Stimulated activated CD4-positive, alpha-beta T cell treated with anti-CD3 and anti-CD28 coated beads, Interleukin-2, amount 100 ng/mL, for 4 hours (primary cell): ENCODE measurements at regions not wholly inside any gene's neighbourhood (a gene's known extent, or its start where the extent isn't known, plus 50 kb on each side); places are given as distances from the start of the nearest gene placed in this dataset.

ENCODE experiments used
- DNase-seq: peaks from one replicate; pipeline ENCODE4 v3.0.0-alpha.2; 2020; ENCODE audit warnings: low read depth

GRCh38 chr14:97517566-97518234, 720.5 kb downstream of the VRK1 start:
- no peak for DNase-seq

- no peak for DNase-seq
Measured at GRCh38 chr14:97523936-97524335, 726.8 kb downstream of the VRK1 start.

- no peak for DNase-seq
Measured at GRCh38 chr14:97524589-97525319, 727.6 kb downstream of the VRK1 start.

GRCh38 chr14:97527993-97528392, 730.8 kb downstream of the VRK1 start:
- DNase-seq, result no peak

GRCh38 chr14:97532052-97532451, 734.9 kb downstream of the VRK1 start:
- DNase-seq, result no peak

- no peak for DNase-seq
Measured at GRCh38 chr14:97536421-97536820, 739.2 kb downstream of the VRK1 start.

DNA sequence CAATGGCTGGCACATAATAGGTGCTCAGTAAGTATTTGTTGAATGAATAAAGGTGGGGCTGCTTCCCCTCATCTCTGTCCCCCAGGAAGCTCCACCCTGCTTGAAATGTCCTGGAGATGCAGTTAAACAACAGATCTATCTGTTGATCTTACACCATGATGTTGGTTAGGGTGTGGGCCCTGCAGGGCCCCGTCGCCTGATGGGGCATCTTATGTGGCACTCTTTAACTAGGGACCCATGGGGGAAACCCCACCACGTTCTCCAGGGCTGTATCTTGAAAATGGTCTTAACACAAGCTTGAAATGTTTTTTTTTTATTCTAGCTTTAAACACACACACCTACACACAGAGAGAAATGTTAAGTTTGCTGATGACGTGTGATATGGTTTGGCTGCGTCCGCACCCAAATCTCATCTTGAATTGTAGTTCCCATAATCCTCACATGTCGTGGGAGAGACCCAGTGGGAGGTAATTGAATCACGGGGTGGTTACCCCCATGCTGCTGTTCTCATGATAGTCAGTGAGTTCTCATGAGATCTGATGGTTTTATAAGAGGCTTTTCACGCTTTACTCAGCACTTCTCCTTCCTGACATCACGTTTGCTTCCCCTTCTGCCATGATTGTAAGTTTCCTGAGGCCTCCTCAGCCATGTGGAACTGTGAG, 741.7 kb downstream of the VRK1 start:
- no peak for DNase-seq

DNA sequence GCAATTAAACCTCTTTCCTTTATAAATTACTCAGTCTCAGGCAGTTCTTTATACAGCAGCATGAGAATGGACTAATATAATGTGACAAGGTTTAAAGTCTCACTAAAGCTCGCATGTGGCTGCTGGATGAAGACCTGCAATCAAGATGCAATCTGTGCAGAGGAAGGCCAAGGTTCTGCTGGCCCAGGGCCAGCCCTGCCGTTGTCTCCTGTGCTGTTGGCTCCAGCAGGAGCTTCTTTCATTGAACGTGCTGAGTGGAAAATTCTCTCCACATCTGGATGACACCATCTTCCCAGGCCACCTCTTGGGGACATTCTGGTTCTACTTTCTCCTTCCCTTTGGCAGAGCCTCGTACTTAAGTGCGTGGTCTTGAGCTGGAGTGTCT, 742.2 kb downstream of the VRK1 start:
- no peak for DNase-seq

DNA sequence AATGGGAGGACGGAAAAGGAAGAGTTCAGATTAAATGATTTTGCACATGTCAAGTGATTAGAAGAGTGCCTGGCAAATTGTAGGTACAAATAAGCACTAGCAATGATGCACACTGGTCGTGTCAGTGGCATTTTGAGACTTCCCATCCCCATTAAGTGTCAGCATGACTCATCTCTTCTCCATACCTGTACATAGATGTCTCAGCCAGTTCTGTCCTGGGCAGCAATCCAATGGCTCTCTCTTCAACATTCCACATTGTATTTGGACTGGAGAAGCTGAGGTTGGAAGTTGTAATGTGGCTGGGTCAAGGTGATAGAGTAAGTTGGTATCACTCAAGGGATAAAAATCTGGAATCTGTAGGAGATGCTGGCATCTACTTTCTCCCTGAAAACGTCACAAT, 742.7 kb downstream of the VRK1 start:
- DNase-seq, result no peak

GRCh38 chr14:97543221-97543620, 746.0 kb downstream of the VRK1 start:
- DNase-seq, result no peak

DNA sequence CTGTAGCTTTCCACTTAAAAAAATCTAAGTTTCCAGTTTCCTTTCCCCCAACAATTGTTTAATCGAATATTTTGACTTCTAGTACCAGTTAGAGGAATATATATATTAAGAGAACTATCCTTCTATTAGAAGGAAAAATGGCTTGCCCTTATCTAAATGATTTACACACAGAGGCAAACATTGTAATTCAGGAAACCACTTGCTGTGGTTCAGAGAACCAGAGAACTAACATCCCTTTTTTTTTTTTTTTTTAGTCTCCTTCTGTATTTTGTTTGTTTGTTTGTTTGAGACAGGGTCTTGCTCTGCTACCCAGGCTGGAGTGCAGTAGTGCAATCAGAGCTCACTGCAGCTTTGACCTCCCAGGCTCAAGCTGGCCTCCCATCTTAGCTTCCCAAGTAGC, 746.6 kb downstream of the VRK1 start:
- no peak for DNase-seq

DNA sequence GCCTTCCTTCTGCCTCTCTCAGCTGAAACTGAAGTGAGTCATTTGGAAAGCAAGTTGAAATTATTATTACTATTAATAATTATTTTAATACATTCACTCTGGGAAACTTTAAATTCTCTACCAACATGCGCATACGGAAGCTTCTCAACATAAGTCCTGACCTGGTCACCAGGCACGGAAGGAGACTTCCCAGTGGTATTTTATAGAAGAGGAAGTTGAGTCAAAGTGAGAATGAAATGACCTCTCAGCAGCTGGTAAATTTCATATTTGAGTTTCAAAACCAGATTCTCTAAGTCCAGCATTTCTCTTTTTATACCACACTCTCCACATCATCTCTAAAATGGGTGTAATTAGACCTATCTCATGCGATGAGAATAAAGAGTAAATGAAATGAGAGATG, 747.4 kb downstream of the VRK1 start:
- DNase-seq, result no peak

DNA sequence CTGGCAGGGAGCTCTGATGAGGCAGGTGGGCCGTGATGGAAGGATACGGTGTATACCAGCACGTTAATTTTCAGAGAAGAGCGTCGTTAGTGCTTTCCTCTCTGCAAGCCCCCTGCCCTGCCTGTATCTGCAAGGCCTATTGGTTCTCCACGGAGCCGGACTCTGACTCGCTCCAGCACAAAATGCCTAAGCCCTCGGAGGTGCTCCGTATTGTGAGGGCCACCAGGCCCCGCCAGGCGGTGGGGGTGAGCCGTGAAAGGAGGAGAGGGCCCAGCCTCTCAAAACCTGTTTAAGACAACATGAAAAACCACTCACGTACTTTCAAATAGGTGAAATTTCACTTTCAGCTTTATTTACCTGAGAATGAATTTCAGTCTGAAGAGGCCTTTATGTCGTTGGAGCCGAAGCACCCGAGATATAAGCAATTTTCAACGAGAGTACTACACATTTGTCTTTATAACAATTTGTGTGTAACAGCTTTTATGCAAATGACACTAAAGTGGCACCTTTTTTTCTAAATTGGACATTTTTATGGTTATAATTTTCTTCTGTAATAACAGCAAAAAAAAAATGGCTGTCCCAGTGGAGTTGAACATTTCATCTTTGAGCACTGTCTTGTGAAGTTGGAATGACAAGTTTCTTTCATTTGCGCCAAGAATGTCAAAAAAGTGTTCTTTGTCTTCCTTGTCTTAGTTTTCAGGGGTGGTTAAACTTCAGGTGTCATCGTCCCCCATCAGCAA, 749.5 kb downstream of the VRK1 start:
- no peak for DNase-seq

- DNase-seq, result no peak
Measured at GRCh38 chr14:97550463-97550862, 753.3 kb downstream of the VRK1 start.

- no peak for DNase-seq
Measured at GRCh38 chr14:97554597-97554996, 757.4 kb downstream of the VRK1 start.

DNA sequence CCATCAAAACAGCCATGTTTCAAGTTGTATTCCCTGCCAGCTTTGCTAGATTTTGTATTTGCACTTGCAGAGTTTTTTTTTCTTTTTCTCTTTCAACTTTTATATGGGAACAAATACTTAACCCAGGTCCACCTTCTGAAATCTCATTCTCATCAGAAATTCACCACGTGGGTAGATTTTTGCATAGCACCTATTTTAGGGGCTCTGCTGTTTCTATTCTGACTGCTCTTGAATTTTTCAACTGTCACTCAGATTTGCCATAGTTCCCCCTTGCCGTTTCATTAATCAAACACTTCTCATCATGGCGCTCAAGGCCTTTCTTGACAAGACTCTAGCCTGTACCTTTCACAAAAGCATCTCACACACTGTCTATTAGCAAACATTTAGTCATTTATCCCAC, 767.2 kb downstream of the VRK1 start:
- no peak for DNase-seq

GRCh38 chr14:97571201-97571600, 774.0 kb downstream of the VRK1 start:
- no peak for DNase-seq

DNA sequence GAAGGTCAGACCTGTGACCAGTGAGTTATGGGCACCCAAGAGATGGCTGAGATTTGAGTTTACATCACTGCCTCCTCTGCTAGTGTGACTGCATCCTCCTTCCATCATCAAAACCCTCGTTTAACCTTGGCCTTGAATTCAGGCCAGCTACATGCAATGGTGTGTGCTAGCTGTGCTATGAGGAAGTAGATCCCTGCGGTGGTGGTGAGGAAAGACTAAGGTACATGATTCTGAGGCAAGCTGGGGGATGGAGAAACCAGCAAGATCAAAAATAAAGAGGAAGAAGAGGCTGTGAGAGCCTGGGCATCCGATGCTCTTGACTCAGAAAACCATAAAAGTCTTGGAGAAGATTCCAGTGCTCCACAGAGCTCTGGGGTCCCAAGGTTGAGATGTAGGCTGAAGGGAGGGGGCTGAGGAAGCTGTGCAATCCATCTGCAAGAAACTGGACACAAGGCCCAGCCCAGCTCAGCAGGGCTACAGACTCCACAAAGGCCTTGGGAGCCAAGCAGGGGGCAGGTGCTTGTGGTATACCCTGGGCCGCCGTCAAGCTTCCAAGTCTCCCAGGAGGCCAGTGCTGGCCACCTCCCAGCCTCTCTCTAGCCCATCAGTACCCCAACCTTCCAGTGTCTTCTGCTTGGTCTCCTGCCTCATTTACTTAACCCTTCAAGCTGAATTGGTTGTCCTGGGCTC, 774.8 kb downstream of the VRK1 start:
- no peak for DNase-seq

DNA sequence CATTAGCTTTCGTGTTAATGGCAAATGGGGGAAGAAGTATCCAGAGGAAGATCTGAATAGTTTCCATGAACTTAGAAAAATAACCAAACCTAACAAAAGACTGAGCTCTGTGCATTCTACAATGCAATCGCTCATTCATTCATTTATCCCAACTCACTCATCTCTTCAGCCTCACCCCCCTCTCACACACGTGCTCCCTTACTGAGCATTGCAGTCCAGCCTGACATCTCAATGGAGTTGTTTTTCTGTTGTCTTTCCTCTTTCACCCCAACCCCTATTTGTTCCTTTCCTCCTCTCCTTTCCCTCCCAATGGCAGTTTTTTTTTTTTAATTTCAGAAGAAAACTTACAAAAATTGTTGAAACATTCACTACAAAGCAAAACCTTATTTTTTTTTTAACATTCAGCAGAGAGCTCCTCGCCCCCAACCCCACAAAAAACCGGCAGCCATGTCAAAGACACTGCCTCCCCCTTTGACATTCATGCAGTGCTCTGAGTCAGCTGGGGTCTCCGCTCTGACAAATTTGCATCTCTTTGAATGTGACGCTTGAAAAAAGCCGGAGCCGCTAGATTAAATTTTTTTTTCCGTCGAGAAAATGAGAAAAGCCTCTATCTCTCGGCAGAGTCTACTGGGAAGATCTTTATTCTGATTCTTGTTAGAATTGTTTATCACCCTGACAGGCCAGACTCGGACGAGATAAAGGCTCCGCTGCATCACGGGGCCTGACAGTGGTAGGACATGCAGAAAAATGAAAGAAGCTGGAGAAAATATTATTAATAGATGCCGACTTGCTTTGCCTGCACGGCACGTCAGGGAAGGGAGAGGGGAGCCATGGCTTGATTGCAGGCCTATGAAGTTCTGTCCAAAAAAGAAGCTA, 775.6 kb downstream of the VRK1 start:
- DNase-seq, result no peak

DNA sequence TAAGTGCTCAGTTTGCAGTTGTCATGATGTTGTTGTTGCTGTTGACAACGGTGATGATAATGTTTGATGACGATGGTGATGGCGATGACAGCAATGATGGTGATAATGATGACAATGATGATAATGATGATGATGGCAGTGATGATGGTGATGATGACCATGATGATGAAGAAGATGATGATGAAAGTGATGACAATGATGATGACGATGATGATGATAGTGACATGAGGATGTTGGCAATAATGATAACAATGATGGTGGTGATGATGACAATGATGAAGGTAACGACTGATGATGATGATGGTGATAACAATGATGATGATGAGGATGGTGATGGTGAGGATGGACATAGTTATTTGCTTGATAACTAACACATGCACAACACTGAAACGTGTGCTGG, 778.5 kb downstream of the VRK1 start:
- DNase-seq, result no peak

DNA sequence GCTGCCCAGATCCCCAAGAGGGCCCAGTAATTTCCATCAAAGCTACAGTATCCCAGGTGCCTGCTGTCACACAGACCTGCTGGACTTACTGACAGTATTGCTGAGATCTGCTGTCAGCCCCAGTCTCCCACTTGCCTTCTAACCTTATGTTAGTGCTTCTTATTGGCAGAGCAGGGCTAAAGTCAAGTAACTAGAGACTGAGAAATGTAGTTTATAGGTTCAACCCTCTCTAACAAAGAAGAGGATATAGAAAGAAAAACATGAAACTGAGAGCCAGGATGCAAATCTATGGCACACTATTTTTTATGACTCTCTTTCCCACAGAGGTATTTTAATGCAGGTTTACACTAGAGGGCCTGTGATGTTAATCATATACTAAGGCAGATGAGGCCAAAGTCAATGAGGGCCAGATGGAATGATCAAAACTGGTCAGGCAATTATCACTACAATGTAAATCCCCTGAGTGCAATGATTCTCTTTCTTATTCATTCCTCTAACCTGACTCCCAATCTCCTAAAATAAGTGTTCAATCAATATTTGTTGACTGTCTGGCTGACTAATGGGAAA, 781.9 kb downstream of the VRK1 start:
- no peak for DNase-seq
